Peyer's patch (tissue), 4 donors: ENCODE measurements at regions not wholly inside any gene's neighbourhood (a gene's known extent, or its start where the extent isn't known, plus 50 kb on each side); places are given as distances from the start of the nearest gene placed in this dataset.

Source experiments
- CTCF ChIP-seq, 6 experiments: fragments of 450-650 bp in 4 of 6; fragments of 200-600 bp in 2 of 6; sonication (generic) in 1 of 6; IDR thresholded peaks; one replicate each; pipeline ENCODE4 v1.5.1; 2017 to 2019; ENCODE audit warnings: antibody characterized with exemption in 6 of 6, mild to moderate bottlenecking in 3 of 6, moderate library complexity in 1 of 6
- POLR2A ChIP-seq, 2 donors: fragments of 450-650 bp; IDR thresholded peaks; one replicate each; pipeline ENCODE4 v1.5.1; 2017; ENCODE audit warnings: antibody characterized with exemption in 2 of 2, mild to moderate bottlenecking in 2 of 2, moderate library complexity in 2 of 2

GRCh38 chr1:36692465-36693160, 209.9 kb upstream of the CSF3R start:
- no peak for TF ChIP-seq CTCF (IDR thresholded peaks at IDR 0.05)
- no peak for TF ChIP-seq POLR2A (IDR thresholded peaks at IDR 0.05)
